CD4-positive, alpha-beta T cell treated with Interleukin-4 for 1 hour (primary cell): ENCODE measurements at regions not wholly inside any gene's neighbourhood (a gene's known extent, or its start where the extent isn't known, plus 50 kb on each side); places are given as distances from the start of the nearest gene placed in this dataset.

ENCODE experiments used
- DNase-seq, 2 donors: peaks; one replicate each; pipeline ENCODE4 v3.0.0-alpha.2; 2020 to 2022

DNA sequence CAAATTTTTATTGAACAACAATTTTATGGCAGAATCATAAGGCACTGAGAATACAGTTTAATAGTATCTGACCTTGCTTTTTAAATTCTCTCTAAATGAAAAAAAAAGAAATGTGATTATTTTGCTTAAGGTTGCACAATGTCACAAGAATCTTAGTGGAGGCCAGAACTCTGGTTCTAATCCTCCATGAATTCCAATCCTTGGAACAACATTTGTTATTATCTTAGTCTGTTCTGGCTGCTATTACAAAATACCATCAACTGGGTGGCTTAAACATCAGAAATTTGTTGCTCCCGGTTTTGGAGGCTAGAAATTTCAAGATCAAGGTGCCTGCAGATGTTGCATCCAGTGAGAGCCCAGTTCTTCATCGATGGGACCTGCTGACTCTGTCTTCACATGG is 158.2 kb upstream of the POM121L12 start:
- no peak for DNase-seq

DNA sequence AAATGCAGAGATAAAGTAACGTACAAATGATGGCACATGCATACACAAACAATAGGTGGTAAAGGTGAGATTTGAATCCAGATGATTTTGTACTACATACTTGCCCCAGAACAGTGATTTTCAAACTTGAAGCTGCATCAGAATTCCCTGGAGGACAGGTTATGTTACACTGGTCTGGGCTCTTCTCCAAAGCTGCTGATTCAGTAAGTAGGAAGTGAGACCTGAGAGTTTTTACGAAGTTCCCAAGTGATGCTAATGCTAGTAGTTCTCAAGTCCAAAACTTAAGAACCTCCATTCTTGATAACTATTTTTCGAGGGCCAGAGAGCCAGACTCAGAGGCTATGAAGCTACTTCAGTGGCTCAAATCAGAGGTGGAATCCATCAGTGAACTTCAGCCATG is 159.0 kb upstream of the POM121L12 start:
- DNase-seq: no peak

GRCh38 chr7:52863652-52864051 is 171.8 kb upstream of the POM121L12 start:
- DNase-seq: no peak

DNA sequence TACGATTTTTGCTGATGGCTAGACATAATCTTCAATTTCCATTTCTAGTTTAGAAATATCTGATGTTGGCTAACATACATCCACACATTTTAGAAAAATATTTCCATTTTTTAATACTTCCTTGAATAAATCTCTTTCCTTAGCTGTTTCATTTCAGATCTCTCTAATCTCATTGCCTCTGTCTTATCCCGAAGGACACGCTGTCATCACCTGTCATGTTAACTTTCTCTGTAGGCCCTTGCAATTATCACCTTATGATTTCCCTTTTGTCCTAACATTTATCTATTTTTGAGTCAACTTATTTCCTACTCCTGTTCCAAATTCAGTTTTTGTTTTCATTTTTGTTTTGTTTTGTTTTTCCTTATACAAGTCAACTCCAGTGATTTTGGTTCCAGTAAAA is 173.1 kb upstream of the POM121L12 start:
- no peak for DNase-seq

GRCh38 chr7:52857367-52857766 is 178.1 kb upstream of the POM121L12 start:
- DNase-seq: no peak

- DNase-seq: no peak
These were observed 180.8 kb upstream of the POM121L12 start for GRCh38 chr7:52854681-52855080.

DNA sequence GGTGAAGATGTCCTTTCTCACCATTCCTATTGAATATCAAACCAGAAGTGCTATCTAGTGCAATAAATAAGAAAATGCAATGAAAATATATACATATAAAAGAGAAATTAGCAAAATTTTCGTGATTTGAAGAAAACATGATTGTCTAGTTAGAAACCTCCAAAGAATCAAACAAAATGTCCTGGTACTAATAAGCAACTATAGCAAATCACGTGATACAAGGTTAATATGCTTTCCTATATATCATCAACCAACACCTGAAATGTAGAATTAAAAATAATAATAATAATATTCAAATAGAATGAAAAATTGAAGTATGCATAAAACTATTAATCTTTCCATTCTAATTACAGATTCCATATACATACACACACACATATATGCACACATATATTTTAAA is 183.9 kb upstream of the POM121L12 start:
- no peak for DNase-seq

DNA sequence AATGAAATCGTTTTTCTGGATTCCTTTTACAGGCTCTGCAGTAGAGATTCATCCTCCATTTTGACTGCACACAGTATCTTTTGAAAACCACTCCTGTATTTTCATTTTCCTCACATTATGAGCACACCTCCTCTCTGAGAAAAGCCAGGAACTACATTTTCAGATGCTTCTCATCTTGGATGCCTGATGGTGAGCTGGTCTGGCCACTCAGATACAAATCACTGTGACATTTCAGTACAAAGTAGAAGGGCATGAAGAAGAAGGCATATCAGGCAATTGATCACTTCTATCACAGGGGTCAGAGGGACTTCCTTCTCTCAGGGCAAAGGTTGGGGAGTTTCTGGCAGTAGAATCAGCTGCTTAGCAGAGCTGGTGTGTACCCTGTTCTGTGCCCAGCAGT is 192.0 kb upstream of the POM121L12 start:
- no peak for DNase-seq

DNA sequence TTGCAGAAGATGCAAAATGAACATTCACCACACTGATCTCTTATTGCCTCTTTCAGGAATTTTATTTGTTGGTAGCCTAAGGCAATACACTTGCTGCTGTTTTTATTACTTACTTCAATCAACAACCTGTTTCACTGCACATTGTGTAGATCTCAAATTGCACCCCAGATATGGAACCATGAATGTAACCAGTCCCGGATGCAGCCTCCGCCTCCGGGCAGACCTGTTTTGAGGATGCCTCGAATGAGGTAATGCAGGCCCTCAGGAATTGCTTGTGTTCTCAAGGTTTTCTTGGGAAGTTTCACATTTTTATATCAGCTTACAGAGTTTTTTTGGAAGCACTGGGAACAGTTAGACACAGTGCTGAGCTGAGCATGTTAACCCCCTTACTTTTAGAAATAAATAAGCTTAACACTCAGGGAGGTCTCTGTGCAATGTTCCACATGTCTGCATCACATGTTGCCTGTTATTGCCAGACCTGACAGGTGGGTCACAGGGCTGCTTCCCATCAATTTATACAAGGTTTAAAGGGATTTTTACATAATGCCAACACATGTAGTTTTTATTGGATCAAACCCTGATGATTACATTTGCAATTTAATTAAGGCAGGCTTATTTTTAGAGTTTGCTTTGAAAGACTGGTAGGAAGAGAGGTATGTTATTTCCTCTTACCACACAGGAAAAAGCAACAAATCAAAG is 193.1 kb upstream of the POM121L12 start:
- no peak for DNase-seq

GRCh38 chr7:52838981-52839411 is 196.4 kb upstream of the POM121L12 start:
- no peak for DNase-seq

- DNase-seq: no peak
These were observed 204.1 kb upstream of the POM121L12 start for GRCh38 chr7:52831321-52831720.

DNA sequence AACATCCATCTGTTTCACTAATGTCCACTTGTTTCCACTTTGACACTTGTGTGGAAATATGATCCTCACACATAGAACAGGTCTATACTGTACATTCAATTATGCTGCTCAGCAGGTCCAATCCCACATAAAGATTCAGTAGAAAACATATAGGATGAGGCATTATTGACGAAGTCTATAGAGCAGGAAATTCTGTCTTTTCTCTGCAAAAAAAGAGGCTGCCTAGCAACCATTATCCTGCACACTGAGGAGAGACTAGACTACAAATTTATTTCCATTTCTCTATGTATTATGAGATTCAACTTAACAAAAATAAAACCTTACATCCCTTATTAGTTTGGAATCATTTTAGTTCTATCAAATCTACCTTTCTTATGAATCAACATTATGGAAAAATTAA is 204.6 kb upstream of the POM121L12 start:
- no peak for DNase-seq

- no peak for DNase-seq
These were observed 208.7 kb upstream of the POM121L12 start for GRCh38 chr7:52826515-52827265.

DNA sequence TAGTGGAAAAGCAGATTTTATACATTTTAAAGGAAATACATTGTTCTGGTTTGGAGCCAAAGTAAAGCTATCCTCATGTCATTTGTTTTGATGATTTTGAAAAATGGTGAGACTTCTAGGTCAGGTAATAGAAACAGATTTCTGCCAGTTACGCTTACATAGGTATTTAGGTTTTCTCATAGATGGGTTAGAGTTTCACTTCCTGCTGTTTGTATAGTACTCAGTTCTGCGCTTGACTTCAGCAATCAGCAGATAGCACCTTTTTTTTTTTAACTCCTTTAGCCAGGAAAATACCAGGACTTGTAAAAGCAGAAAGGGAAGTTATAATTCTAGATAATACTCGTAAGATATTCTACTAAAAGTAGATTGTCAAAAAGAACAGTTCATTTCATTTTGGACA is 209.8 kb upstream of the POM121L12 start:
- DNase-seq: no peak

- no peak for DNase-seq
These were observed 223.9 kb upstream of the POM121L12 start for GRCh38 chr7:52811537-52811936.

DNA sequence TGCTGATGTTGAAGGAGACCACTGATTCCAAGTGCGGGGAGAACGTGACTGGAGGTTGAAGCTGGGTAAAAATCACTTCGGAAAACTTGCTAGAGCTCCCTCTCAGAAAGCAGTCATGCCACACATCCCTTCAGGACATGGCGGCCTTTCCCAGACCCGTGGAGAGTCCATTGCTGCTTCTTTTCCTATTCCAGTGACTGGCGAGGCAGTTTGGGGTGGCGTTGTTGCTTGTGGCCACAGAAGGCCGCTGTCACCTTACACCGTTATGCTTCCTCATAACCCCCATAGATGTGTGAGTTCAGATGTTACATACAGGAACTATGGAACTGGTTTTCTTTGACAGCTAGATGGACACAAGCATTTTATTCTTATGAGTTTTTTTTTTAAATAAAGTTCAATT is 235.6 kb upstream of the POM121L12 start:
- DNase-seq: no peak

DNA sequence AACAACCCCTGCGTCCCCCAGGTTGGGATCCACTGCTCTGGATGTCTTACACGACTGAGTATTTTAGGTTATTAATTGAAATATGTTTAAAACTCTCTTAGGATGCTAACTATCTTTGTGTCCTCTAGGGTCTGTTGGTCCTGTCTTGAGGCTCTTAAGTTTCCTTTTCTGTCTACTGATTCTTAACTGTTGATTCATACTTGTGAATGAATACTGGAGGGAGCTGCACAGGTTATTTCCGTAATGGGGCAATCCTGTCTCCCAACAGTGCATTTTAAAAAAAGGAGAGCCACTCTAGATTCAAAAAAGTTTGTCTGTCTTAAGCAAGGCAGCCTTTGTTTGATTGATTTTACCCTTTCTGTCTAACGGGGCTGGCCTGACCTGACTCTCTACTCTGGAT is 237.6 kb upstream of the POM121L12 start:
- no peak for DNase-seq

DNA sequence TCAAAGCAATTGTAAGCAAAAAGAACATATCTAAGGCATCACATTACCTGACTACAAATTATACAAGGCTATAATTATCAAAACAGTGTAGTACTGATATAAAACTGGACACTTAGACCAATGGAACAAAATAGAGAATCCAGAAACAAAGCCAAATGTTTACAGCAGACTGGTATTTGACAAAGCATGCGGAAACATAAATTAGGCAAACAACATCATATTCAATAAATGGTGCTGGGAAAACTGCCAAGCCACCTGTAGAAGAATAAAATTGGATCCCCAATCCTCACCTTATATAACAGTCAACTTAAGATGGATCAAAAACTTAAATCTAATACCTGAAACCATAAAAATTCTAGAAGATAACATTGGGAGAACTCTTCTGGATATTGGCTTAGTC is 240.8 kb upstream of the POM121L12 start:
- no peak for DNase-seq

DNA sequence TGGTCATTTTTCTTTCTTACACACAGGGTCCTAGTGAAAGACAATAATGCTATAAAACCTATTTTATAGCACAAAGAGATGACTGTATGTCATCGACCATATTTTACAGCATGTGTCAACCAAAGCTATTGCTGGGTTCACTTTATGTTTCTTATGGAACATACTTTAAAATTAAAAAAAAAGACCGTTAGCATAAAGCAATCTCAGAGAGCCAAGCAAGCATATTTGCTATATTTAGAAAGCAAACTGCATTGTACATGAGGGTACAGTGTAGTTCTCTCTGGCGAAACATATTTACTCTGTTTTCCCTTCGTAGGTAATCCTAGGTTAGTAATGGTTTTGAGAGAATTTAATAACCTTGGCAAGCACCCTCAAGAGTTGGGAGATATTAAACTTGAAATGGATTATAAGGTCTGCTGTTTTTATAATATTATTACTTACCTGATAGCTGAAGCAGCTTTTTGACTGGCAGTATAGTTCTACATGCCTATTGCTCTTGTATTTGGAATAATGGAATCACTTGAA is 244.2 kb upstream of the POM121L12 start:
- DNase-seq: no peak

GRCh38 chr7:52786174-52786573 is 249.3 kb upstream of the POM121L12 start:
- DNase-seq: no peak

GRCh38 chr7:52782348-52782747 is 253.1 kb upstream of the POM121L12 start:
- DNase-seq: no peak

GRCh38 chr7:52781250-52781649 is 254.2 kb upstream of the POM121L12 start:
- no peak for DNase-seq

- DNase-seq: no peak
These were observed 256.4 kb upstream of the POM121L12 start for GRCh38 chr7:52779004-52779403.

DNA sequence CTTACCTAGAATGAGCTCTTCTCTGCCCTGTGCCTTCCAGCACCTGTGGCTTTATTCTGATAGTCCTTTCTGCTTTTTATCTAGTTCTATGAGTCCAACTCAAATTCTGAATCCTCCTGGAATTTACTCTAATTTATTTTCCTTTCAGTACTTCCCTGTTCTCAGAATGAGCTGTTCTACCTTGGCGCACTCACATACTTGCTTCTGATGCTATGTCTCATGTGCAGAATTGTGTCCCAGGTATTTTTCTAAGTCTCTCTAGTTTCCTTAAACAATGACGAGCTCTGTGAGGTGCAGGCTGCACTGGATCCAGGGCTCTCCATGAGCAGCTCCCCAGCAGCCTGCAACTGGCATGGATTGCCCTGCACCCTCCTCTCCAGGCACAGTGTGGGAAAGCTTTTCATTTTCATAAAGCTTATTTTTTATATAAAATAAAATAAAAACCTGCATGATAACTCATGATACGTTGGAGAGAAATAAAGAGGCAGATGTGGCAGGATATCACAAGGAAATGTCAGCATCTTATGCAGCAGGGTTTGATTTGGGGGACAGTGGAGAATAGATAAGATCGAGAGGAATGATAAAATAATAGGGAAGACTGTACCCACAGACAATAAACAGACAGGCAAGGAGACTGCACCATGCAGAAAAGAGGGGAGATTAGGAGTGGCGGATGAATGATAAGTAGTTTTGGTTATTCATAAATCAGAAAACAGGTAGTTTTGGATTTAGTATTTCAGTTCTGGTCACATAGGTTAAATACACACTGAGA is 258.2 kb upstream of the POM121L12 start:
- no peak for DNase-seq
